Panc1 (cell line): ENCODE measurements at regions not wholly inside any gene's neighbourhood (a gene's known extent, or its start where the extent isn't known, plus 50 kb on each side); places are given as distances from the start of the nearest gene placed in this dataset.

Experiments used
- ATAC-seq: fragments of 200-7000 bp; cut with Tn5 transposase; 2 replicates; pipeline ENCODE4 v1.9.1; 2020; ENCODE audit warnings: mild to moderate bottlenecking, moderate library complexity
- BruUV-seq: library from RNA; stranded (reverse); fragments of 400-500 nt; replicated peaks from 2 replicates; lab custom pipeline; 2021; lab: Mats Ljungman, UMichigan
- CTCF ChIA-PET: fragments of 300-600 bp; sonication (Branson Sonifier 250); formaldehyde crosslinking; loops from one replicate; lab custom pipeline; 2022; ENCODE audit warnings: antibody characterized with exemption; lab: Charles Lee
- POLR2A ChIA-PET: fragments of 300-600 bp; sonication (Branson Sonifier 250); formaldehyde crosslinking; loops from one replicate; lab custom pipeline; 2022; ENCODE audit warnings: antibody characterized with exemption; lab: Charles Lee
- DNase-seq: peaks from one replicate; pipeline ENCODE4 v3.0.0-alpha.2; 2010; ENCODE audit warnings: low read depth, low spot score
- H3K27ac ChIP-seq: 2 replicates; pipeline ENCODE4 v1.5.1; 2011; ENCODE audit warnings: mild to moderate bottlenecking, low read length, inconsistent platforms
- H3K27me3 ChIP-seq: fragments of 200-500 bp; sonication (Bioruptor generic); 2 replicates; pipeline ENCODE4 v1.6.0; 2014; ENCODE audit warnings: low read length, inconsistent platforms; ENCODE audit not compliant: control insufficient read depth, insufficient read depth
- H3K36me3 ChIP-seq: fragments of 200-500 bp; sonication (Bioruptor generic); 2 replicates; pipeline ENCODE4 v1.5.1; 2014; ENCODE audit warnings: inconsistent platforms, mild to moderate bottlenecking, low read length, moderate library complexity; ENCODE audit not compliant: control insufficient read depth, insufficient read depth
- H3K4me1 ChIP-seq: 2 replicates; pipeline ENCODE4 v1.5.1; 2011; ENCODE audit warnings: inconsistent platforms, mild to moderate bottlenecking, low read length, moderate library complexity; ENCODE audit not compliant: control insufficient read depth, insufficient read depth
- H3K4me3 ChIP-seq, 2 experiments: 2 replicates each; pipeline ENCODE4 v1.5.1; 2011 to 2012; ENCODE audit warnings: low read depth in 2 of 2, low read length in 2 of 2, mild to moderate bottlenecking in 2 of 2, inconsistent platforms in 1 of 2, moderate library complexity in 1 of 2
- H3K9me3 ChIP-seq: fragments of 200-500 bp; sonication (Bioruptor generic); 2 replicates; pipeline ENCODE4 v1.5.1; 2014; ENCODE audit warnings: low read depth, mild to moderate bottlenecking, inconsistent platforms, low read length, moderate library complexity; ENCODE audit not compliant: control insufficient read depth, insufficient read depth
- POLR2AphosphoS5 ChIP-seq: IDR thresholded peaks from 2 replicates; pipeline ENCODE4 v1.6.1; 2012; ENCODE audit warnings: mild to moderate bottlenecking, low read depth, low read length, moderate library complexity
- REST ChIP-seq, 2 experiments: IDR thresholded peaks; 2 replicates each; pipeline ENCODE4 v1.6.1; 2011 to 2012; ENCODE audit warnings: low read depth in 2 of 2, control low read depth in 1 of 2, low read length in 1 of 2, mild to moderate bottlenecking in 1 of 2, moderate library complexity in 1 of 2; ENCODE audit not compliant: insufficient read depth in 1 of 2
- SIN3A ChIP-seq: IDR thresholded peaks from 2 replicates; pipeline ENCODE4 v1.6.1; 2012; ENCODE audit warnings: low read depth, mild to moderate bottlenecking, low read length, moderate library complexity, borderline replicate concordance; ENCODE audit not compliant: insufficient read depth
- TCF7L2 ChIP-seq: IDR thresholded peaks from 2 replicates; pipeline ENCODE4 v1.6.1; 2011; ENCODE audit warnings: mild to moderate bottlenecking, low read depth, low read length, inconsistent platforms
- in situ Hi-C: cut with HindIII; loops from 2 replicates; pipeline ENCODE4 v1.10.0; 2016; ENCODE audit warnings: low sequenced_read_pairs, low pct_unique_long_range_greater_than_20kb
- intact Hi-C: fragments of 100-400 bp; cut with micrococcal nuclease; formaldehyde crosslinking; loops from one replicate; pipeline ENCODE4 v1.10.0; 2022; ENCODE audit not compliant: unreplicated experiment
- TF ChIP-seq, protein P1 (sequence below): fragments of 450-650 bp; IDR thresholded peaks from 2 replicates; pipeline ENCODE4 v1.5.1; 2017; ENCODE audit warnings: mild to moderate bottlenecking

- DNase-seq (no peak), ATAC-seq (peak; percentile 81)
- TF ChIP-seq TCF7L2 (no peak), SIN3A (0 out of 2 replicates have a peak, but pooled peaks have one; percentile 55)
- no peaks in the 10 kb centered on the region for H3K27me3 ChIP-seq
- no TSS peak for BruUV-seq
- CTCF ChIA-PET: interaction anchor here (1.1 to 1.2 kb wide), 2 partner anchors 54 to 184 kb away, joined by 3 to 9 read pairs; partner anchors contain the start of gene TNS3
- H3K36me3 ChIP-seq: no peaks in the 10 kb centered on the region
- H3K27ac ChIP-seq: peak overlapping the region; percentile 96
- intact Hi-C loops (loop anchor here (5.0 to 10.0 kb wide), 3 partner anchors 58 to 179 kb away; no protein-coding TSS in a partner anchor), in situ Hi-C loops (no loop called here)
- no peaks in the 10 kb centered on the region for H3K9me3 ChIP-seq
- H3K4me3 ChIP-seq: peak overlapping the region; percentile 29 to 53
- peaks cover 77% of the 10 kb centered on the region for H3K4me1 ChIP-seq
- POLR2A ChIA-PET: interaction anchor here (0.6 kb wide), 1 partner anchor 64 kb away, joined by 3 read pairs; no protein-coding TSS in a partner anchor
These were observed 53.5 kb upstream of the TNS3 start for GRCh38 chr7:47635091-47636080.

DNA sequence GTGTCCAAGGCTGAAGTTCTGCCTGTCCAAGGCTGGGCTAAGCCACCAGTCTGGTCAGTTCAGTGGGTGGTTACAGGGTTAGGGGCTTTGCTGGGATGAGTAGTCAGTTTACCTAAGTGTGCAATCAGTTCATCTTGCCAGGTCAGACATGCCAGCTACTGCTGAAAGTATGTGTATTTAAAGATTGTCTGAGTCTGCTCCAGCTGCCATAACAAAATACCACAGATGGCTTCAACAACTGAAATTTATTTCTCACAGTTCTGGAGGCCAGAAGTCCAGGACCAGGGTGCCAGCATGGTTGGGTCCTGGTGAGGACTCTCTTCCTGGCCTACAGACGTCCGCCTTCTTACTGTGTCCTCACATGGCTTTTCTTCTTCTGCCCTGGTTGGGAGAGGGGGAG is 52.4 kb upstream of the TNS3 start:
- TSS peak; percentile 96 for BruUV-seq
- ATAC-seq: no peak
- intact Hi-C loops (loop anchor here (10.0 kb wide), 2 partner anchors 151 to 181 kb away; no protein-coding TSS in a partner anchor), in situ Hi-C loops (no loop called here)
- ChIA-PET POLR2A (no interaction called here), CTCF (interaction anchor here (1.2 kb wide), 1 partner anchor 53 kb away, joined by 9 read pairs; the partner anchor contains the start of gene TNS3)
- no peaks in the 10 kb centered on the region for H3K27me3 ChIP-seq
- H3K9me3 ChIP-seq: no peaks in the 10 kb centered on the region
- DNase-seq: no peak
- H3K4me1 ChIP-seq: peaks cover 72% of the 10 kb centered on the region
- peak overlapping the region; percentile 96 for H3K27ac ChIP-seq
- no peaks in the 10 kb centered on the region for H3K36me3 ChIP-seq
- H3K4me3 ChIP-seq: peak overlapping the region in 1 of 2 experiments; percentile 53; a peak in 2 of 4 replicates
- TF ChIP-seq POLR2AphosphoS5: peak; percentile 46; the same call in 1 of the 2 replicates
- TF ChIP-seq, protein P1, sequence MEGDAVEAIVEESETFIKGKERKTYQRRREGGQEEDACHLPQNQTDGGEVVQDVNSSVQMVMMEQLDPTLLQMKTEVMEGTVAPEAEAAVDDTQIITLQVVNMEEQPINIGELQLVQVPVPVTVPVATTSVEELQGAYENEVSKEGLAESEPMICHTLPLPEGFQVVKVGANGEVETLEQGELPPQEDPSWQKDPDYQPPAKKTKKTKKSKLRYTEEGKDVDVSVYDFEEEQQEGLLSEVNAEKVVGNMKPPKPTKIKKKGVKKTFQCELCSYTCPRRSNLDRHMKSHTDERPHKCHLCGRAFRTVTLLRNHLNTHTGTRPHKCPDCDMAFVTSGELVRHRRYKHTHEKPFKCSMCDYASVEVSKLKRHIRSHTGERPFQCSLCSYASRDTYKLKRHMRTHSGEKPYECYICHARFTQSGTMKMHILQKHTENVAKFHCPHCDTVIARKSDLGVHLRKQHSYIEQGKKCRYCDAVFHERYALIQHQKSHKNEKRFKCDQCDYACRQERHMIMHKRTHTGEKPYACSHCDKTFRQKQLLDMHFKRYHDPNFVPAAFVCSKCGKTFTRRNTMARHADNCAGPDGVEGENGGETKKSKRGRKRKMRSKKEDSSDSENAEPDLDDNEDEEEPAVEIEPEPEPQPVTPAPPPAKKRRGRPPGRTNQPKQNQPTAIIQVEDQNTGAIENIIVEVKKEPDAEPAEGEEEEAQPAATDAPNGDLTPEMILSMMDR: no peak
- 0 out of 2 replicates have a peak, but pooled peaks have one; percentile 51 for TF ChIP-seq SIN3A

DNA sequence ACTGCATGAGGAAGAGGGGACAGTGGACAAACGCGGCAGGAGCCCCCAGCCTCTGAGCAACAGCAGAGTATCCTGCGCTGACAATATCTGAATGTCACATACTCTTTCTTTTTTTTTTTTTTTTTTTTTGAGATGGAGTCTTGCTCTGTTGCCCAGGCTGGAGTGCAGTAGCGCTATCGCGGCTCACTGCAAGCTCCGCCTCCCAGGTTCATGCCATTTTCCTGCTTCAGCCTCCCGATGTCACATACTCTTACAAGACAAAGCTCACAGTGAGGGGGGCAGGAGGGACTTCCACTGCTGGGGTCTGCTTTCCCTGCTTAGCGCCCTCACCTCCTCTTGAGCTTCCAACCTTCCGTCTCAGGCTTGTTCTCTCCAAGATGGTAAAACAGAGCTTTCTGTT is 51.2 kb upstream of the TNS3 start:
- DNase-seq (no peak), ATAC-seq (no peak)
- TF ChIP-seq TCF7L2 (no peak), POLR2AphosphoS5 (no peak), SIN3A (no peak), REST (IDR thresholded peaks at IDR 0.05; ENCODE audit: insufficient read depth in 1 of 2, low read depth in 2 of 2, low read length in 1 of 2) (no peak)
- TF ChIP-seq, protein P1: no peak
- POLR2A ChIA-PET: interaction anchor here (0.7 kb wide), 1 partner anchor 65 kb away, joined by 11 read pairs; no protein-coding TSS in a partner anchor
- peaks cover 60% of the 10 kb centered on the region for H3K4me1 ChIP-seq
- CTCF ChIA-PET: interaction anchor here (0.6 kb wide), 1 partner anchor 22 kb away, joined by 3 read pairs; no protein-coding TSS in a partner anchor
- in situ Hi-C loops (no loop called here), intact Hi-C loops (loop anchor here (10.0 kb wide), 2 partner anchors 152 to 182 kb away; no protein-coding TSS in a partner anchor)
- H3K27me3 ChIP-seq: no peaks in the 10 kb centered on the region
- H3K9me3 ChIP-seq: no peaks in the 10 kb centered on the region
- H3K36me3 ChIP-seq: no peaks in the 10 kb centered on the region
- no TSS peak for BruUV-seq
- H3K27ac ChIP-seq: peak overlapping the region; percentile 96
- no peak overlapping the region for H3K4me3 ChIP-seq
